ENCODE measurements at regions not wholly inside any gene's neighbourhood (a gene's known extent, or its start where the extent isn't known, plus 50 kb on each side); places are given as distances from the start of the nearest gene placed in this dataset.
A peak's percentile ranks its signal among the peaks of the same experiment; 100 is the strongest.
"Not testable (repeated sequence)": the region's sequence is repeated elsewhere in the genome, so short reads cannot be mapped to it uniquely, and the experiment has no call there.

DNA sequence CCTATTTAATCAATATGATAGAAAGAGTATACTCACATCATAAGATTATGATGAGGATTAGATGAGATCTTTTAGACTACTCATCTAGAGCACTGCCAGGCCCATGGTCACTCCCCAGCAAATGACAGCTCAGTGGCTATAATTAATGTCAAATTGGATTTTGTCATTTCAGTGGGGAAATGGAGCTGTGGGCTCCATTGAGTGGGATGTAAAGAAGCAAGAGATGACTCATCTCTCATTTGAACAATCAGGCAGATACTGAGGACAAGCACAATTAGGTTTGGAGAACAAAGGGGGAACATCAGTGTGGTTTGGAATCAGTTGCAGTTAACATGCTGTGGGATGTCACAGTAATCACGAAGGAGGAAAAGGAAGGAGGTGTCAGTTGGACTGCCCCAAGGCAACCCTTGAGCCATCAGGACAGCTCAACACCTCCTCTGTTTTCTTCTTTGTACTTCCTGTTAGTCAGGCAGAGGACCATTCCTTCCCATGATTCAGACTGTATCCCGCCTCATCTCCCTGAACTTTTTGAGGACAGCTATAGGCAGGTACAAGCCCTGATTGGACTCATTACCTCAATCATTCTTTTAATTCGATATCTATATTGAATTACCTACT lies 473.7 kb upstream of the ISX start:
- no peak for DNase-seq (ENCODE audit: low read depth, low spot score)
- in situ Hi-C loops (cut with HindIII; ENCODE audit: low pct_unique_long_range_greater_than_20kb, low sequenced_read_pairs) = no loop called here

DNA sequence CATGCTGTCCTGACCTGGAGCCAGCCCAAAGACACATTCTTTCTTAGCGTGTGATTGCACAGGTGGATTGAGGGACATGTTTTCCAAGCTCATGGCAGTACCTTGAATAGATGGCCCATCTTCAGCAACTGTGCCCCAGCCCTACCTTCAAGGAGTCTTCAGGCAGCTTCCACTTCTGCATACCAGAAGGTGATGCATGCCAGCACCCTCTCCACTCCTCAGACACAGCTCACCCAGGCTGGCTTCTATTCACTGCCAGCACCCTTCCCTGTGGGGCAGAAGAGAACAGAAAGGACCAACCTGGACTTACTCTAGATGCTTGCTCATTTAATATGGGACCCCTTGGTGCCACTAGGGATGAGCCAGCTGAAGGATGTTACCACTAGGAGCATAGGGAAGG lies 466.4 kb upstream of the ISX start:
- no peak for DNase-seq (ENCODE audit: low read depth, low spot score)
- in situ Hi-C loops (cut with HindIII; ENCODE audit: low pct_unique_long_range_greater_than_20kb, low sequenced_read_pairs) = no loop called here

DNA sequence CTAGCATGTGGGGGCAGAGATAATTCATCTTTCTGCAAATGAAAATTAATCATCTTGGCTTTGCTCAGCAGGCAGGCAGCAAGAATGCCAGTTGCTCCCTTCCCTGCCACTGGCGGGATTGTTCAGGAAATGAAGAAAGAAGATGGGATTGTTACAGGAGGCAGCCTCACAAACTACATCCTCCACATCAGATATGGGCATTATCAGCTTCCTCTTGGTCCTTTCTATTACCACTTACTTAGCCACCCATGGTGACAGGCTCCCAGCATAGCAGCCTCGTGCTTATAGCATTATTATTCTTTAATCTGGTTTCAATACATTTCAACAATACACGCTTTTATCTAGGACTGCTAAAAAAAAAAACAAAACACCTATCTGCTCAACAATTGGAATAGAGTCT lies 461.6 kb upstream of the ISX start:
- in situ Hi-C loops (cut with HindIII; ENCODE audit: low pct_unique_long_range_greater_than_20kb, low sequenced_read_pairs) = no loop called here

DNA sequence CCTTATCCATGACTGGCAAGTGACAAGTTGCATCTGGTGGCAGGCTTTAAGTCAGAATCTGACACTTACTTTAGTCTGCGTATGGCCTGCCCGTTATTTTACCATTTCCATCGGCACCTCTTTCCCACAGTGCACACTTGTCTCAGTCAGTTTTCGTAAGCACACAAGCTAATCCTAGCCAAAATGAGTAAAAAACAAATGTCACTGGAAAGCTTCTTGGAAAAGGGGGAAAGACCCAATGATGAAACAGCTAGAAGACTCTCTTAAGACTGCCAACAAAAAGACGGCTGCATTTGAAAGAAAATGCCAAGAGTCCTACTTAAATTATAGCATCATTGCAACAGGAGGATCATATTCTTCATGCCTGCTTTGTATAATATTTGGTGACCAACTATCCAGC lies 457.9 kb upstream of the ISX start:
- DNase-seq (ENCODE audit: low read depth, low spot score) = no peak
- in situ Hi-C loops (cut with HindIII; ENCODE audit: low pct_unique_long_range_greater_than_20kb, low sequenced_read_pairs) = no loop called here

More for the DNA sequence above, 461.6 kb upstream of the ISX start:
- no peak for DNase-seq (ENCODE audit: low read depth, low spot score)

DNA sequence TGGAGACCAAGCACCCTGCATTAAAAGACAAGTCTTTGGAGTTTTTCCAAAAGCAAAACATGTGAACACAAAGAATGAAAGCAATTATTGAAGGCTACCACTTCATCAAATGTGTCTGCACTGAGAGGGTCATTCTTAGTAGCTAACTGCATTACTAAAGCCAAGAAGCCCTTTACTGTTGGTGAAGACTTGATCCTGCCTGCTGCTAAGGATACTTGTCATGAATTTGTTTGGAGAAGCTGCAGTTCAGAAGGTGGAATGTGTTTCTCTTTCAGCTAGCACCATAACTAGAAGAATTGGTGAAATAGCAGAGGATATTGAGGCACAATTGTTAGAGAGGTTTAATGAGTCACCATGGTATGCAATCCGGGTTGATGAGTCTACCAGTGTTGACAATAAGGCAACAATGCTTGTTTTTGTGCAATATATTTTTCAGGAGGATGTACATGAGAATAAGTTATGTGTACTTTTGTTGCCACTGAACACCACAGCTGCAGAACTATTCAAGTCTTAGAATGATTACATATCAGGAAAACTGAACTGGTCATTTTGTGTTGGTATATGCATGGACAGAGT lies 457.3 kb upstream of the ISX start:
- no peak for DNase-seq (ENCODE audit: low read depth, low spot score)
- in situ Hi-C loops (cut with HindIII; ENCODE audit: low pct_unique_long_range_greater_than_20kb, low sequenced_read_pairs) = no loop called here

DNA sequence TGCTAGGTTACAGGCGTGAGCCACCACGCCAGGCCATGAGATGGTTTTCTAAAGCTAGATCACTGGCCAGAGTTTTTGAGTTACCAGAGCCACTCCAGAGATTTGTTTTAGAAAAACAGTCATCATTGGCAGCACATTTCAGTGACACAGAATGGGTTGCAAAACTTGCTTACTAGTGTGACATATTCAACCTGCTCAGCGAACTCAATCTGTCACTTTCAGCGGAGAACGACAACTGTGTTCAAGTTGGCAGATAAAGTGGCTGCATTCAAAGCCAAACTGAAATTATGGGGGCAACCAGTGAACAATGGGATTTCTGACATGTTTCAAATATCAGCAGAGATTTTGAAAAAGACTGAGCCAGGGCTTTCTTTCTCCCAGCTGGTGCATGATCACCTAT lies 456.3 kb upstream of the ISX start:
- in situ Hi-C loops (cut with HindIII; ENCODE audit: low pct_unique_long_range_greater_than_20kb, low sequenced_read_pairs) = no loop called here

DNA sequence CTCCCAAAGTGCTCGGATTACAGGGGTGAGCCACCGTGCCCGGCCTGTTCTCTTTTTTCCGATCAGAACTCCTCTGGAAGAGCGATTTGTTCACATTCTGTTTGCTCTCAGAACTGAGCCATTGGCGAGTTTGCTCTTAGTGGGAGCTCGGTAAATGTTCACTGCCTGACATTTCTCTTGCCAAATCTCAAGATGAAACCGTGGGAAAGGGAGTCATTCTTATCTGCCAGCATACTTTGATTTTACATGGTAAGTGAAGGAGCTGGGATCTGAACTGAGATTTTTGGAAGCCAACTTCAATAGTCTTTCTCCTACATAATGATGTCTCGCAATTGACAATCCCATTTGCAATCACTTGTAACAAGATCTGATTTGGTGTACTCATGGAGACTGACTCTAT lies 445.8 kb upstream of the ISX start:
- in situ Hi-C loops (cut with HindIII; ENCODE audit: low pct_unique_long_range_greater_than_20kb, low sequenced_read_pairs) = no loop called here
- no peak for DNase-seq (ENCODE audit: low read depth, low spot score)

More for the DNA sequence above, 456.3 kb upstream of the ISX start:
- DNase-seq (ENCODE audit: low read depth, low spot score) = no peak

DNA sequence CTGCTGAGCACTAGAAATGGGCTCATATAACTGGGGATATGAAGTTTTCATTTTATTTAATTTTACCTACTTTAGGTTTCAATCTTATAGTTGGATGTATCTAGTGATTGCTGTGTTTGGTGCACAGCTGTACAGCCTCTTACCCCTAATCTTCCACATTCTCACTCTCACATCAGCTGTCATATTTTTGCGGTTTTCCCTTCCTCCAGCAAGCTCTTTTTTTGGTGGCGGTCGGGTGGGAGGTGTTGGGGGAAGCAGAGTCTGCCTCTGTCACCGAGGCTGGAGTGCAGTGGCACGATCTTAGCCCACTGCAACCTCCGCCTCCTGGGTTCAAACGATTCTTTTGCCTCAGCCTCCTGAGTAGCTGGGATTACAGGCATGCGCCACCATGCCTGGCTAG lies 445.1 kb upstream of the ISX start:
- in situ Hi-C loops (cut with HindIII; ENCODE audit: low pct_unique_long_range_greater_than_20kb, low sequenced_read_pairs) = no loop called here
- no peak for DNase-seq (ENCODE audit: low read depth, low spot score)

DNA sequence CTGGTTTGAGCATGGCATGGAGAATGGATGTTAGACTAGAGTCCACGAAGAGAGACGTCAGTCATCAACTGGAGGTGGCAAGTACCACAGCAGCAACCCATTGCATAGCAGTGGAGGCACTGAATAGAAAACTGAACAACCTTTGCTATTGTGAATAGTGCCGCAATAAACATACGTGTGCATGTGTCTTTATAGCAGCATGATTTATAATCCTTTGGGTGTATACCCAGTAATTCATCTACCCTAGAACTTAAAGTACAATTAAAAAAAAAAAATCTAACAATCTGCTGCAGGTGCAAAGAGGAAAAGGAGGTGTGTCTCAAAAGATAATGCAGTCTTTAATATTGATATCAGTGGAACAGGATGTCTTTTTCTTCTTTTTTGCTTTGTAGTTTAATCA lies 443.4 kb upstream of the ISX start:
- in situ Hi-C loops (cut with HindIII; ENCODE audit: low pct_unique_long_range_greater_than_20kb, low sequenced_read_pairs) = no loop called here
- DNase-seq (ENCODE audit: low read depth, low spot score) = no peak

DNA sequence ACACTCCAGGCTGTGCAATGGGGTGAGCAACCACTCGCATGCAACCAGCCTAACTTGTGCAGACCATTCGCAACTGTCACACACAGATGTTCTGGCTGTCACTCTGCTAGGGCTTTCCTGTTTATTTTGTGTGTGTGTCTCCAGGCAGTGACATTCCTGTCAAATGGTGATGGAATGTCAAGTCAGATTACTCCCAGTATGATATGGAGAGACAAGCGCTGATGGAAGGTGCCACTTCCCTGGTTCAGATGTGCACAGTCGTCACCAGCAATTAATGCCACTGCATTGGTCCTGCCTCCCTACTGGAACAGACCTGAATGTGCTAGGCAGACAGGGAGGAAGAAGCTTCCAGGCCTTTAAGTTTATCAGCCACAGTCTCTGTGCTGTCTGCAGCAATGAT lies 442.4 kb upstream of the ISX start:
- no peak for DNase-seq (ENCODE audit: low read depth, low spot score)
- in situ Hi-C loops (cut with HindIII; ENCODE audit: low pct_unique_long_range_greater_than_20kb, low sequenced_read_pairs) = no loop called here

DNA sequence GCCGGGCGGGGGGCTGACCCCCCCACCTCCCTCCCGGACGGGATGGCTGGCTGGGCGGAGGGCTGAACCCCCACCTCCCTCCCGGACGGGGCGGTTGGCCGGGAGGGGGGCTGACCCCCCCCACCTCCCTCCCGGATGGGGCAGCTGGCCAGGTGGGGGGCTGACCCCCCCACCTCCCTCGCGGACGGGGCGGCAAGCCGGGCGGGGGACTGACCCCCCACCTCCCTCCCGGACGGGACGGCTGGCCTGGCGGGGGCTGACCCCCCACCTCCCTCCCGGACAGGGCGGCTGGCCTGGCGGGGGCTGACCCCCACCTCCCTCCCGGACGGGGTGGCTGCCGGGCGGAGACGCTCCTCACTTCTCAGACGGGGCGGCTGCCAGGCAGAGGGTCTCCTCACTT lies 440.1 kb upstream of the ISX start:
- in situ Hi-C loops (cut with HindIII; ENCODE audit: low pct_unique_long_range_greater_than_20kb, low sequenced_read_pairs) = not testable (repeated sequence)

DNA sequence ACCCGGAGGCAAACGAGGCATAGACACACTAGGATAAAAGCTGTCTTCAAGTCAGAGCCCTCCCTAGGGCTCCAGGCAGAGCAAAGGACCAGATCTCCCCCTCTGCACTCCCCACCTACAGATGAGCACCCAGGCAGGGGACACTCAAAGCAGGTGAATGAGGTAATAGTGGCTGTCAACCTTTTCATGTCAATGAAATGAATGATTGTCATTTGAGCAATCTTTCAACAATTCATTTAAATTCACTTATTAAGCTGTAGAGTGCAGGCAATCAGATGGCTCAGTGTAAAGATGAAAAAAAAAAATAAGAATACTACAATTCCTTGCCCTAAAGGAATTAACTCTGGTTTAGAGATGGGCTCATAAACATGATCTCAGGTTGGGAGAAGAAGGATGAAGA lies 427.8 kb upstream of the ISX start:
- in situ Hi-C loops (cut with HindIII; ENCODE audit: low pct_unique_long_range_greater_than_20kb, low sequenced_read_pairs) = no loop called here
- DNase-seq (ENCODE audit: low read depth, low spot score) = no peak

More for the DNA sequence above, 440.1 kb upstream of the ISX start:
- not testable (repeated sequence) for DNase-seq (ENCODE audit: low read depth, low spot score)

DNA sequence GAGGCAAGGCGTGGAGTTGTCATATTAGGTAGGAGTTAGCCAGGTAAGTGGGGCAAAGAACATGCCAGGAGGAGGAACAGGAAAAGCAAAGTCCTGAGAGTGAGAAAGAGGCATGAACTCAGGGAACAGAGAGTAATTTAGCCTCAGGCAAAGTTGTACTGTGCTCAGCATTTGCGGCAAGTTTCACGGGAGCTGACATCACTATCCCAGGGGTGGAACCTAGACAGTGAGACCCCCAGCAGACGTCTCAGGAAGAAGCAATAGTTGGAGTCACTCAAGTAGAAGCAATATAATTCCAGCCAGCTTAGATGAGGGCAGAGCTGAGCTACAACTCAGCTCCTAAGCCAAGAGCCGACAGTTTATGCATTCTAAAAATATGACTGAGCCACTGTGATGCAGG lies 426.0 kb upstream of the ISX start:
- DNase-seq (ENCODE audit: low read depth, low spot score) = no peak
- in situ Hi-C loops (cut with HindIII; ENCODE audit: low pct_unique_long_range_greater_than_20kb, low sequenced_read_pairs) = no loop called here

DNA sequence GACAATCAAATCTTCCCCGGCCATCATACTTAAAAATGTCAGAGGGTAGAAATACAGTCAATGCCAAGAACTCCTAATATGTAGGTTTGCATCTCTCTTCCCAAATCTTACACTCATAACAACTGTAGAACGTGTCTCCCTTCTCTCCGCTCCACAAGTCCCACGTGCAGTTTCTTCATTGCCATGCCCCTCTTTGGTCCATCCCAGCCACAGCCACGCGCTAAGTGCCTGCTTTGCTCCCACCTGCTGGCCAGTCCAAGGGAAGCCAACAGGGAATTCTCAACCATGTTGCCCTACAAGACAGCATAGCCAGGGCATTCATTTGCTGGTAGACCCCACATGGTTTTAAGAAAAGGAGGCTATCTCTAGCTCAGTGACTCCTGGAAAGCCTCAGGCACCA lies 420.6 kb upstream of the ISX start:
- in situ Hi-C loops (cut with HindIII; ENCODE audit: low pct_unique_long_range_greater_than_20kb, low sequenced_read_pairs) = no loop called here
- DNase-seq (ENCODE audit: low read depth, low spot score) = peak; percentile 26

DNA sequence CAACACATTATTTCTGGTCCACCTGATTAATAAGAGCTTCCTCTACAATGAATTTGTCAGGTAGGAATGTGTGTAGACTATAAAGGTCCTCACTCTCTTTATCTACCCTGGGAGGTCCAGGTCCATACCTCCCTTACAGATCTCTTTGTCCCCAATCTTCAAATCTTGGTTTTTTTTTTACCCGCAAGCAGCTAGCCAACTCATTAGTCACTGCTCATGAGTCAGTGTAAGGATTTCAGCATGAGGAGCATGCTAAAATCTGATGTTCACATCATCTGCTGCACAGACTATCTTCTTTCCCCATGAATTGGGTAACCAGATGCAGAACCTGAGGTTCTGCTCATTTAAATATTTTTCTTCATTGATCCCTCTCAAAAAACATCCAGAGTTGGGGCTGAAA lies 397.0 kb upstream of the ISX start:
- in situ Hi-C loops (cut with HindIII; ENCODE audit: low pct_unique_long_range_greater_than_20kb, low sequenced_read_pairs) = no loop called here

DNA sequence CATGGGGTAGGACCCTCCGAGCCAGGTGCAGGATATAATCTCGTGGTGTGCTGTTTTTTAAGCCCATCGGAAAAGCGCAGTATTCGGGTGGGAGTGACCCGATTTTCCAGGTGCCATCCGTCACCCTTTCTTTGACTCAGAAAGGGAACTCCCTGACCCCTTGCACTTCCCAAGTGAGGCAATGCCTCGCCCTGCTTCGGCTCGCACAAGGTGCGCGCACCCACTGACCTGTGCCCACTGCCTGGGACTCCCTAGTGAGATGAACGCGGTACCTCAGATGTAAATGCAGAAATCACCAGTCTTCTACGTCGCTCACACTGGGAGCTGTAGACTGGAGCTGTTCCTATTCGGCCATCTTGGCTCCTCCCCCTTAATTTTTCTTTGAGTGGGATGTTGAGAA lies 382.9 kb upstream of the ISX start:
- in situ Hi-C loops (cut with HindIII; ENCODE audit: low pct_unique_long_range_greater_than_20kb, low sequenced_read_pairs); DNase-seq (ENCODE audit: low read depth, low spot score): not testable (repeated sequence)

More for the DNA sequence above, 397.0 kb upstream of the ISX start:
- DNase-seq (ENCODE audit: low read depth, low spot score) = no peak

DNA sequence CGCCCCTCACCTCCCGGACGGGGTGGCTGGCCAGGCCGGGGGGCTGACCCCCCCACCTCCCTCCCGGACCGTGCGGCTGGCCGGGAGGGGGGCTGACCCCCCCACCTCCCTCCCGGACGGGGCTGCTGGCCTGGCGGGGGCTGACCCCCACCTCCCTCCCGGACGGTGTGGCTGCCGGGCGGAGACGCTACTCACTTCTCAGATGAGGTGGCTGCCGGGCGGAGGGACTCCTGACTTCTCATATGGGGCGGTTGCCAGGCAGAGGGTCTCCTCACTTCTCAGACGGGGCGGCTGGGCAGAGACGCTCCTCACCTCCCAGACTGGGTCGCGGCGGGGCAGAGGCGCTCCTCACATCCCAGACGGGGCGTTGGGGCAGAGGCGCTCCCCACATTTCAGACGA lies 381.7 kb upstream of the ISX start:
- DNase-seq (ENCODE audit: low read depth, low spot score); in situ Hi-C loops (cut with HindIII; ENCODE audit: low pct_unique_long_range_greater_than_20kb, low sequenced_read_pairs): not testable (repeated sequence)

DNA sequence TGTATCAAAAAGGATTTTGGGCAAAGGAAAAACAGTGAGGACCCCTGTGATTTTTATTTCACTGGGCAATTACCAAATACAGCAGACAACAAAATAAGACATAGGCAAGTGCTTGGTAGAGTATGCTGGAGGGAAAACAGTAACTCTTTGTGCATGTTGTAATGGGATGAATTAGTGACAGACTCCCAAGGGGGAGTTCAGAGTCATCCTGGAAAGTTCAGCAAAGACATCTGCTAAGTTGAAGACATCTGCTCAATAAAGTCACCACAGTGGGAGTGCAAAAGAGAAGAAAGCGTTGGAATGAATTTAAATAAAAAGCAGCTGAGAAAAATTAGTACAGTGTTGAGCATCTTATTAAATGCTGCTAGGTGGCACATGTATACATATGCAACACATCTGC lies 378.8 kb upstream of the ISX start:
- in situ Hi-C loops (cut with HindIII; ENCODE audit: low pct_unique_long_range_greater_than_20kb, low sequenced_read_pairs) = no loop called here
- no peak for DNase-seq (ENCODE audit: low read depth, low spot score)

DNA sequence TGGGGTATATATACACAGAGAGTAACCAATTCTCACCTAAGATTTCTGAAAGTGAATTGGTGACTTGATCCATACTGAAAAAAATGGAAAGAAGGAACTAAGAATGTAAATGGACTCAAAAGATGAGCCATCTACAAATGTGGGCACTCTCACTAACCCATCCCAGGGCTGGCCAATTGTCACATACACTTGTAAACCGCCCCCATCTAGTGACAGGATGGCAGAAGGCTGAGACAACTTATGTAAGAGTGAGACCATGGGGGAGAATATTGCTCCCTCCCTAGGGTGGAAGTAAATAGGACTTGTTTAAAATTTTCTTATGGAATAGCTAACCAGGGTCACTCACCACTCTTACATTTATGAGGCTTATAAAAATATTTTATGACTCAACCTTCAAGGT lies 377.1 kb upstream of the ISX start:
- no peak for DNase-seq (ENCODE audit: low read depth, low spot score)
- in situ Hi-C loops (cut with HindIII; ENCODE audit: low pct_unique_long_range_greater_than_20kb, low sequenced_read_pairs) = no loop called here

DNA sequence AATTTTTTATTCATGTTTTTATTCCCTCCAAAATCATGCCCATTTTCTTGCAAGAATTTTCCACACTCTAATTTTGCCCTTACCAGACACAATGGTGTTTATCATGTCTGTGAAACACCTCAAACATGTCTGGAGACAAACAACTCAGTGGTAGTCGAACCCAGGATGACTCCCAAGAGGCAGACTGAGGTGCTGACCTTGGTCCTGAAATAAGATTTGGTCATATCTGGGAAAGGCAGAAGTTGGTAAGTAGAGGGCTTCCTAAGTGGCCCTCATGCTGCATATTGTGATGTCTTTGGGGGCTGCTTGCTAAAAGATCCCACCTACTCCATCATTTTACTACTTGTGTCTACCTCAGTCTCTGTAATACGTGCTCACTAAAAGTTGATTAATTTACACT lies 369.4 kb upstream of the ISX start:
- no peak for DNase-seq (ENCODE audit: low read depth, low spot score)

More for the DNA sequence above, 369.4 kb upstream of the ISX start:
- in situ Hi-C loops (cut with HindIII; ENCODE audit: low pct_unique_long_range_greater_than_20kb, low sequenced_read_pairs) = no loop called here
